ENCODE measurements at regions not wholly inside any gene's neighbourhood (a gene's known extent, or its start where the extent isn't known, plus 50 kb on each side); places are given as distances from the start of the nearest gene placed in this dataset.

DNA sequence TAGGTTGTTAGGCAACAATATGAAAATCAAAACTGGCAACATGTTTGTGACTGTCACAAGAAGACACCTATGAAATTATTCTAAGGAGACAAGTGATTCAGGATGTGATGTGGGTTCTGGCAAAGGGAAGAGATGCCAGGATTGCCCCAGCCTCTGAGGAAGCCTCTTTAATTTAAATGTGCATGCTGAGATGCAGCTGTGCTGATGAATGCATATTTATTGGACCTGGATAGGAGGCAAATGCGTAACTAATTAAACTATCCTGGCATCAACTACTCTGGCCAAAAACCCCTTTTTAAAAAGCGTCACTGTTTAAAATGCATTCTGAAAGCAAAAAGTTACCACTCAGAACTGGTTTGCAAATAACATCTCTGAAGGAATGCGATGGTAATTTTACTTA lies 176.5 kb upstream of the DPH6 start:
- TF ChIP-seq EZH2 (IDR thresholded peaks at IDR 0.05; ENCODE audit: low read depth) (no peak), CTCF (conservative IDR thresholded peaks at IDR 0.05) (no peak)

Measured in PC-9 (cell line).